ENCODE measurements at regions not wholly inside any gene's neighbourhood (a gene's known extent, or its start where the extent isn't known, plus 50 kb on each side); places are given as distances from the start of the nearest gene placed in this dataset.
"Not testable (repeated sequence)": the region's sequence is repeated elsewhere in the genome, so short reads cannot be mapped to it uniquely, and the experiment has no call there.

DNA sequence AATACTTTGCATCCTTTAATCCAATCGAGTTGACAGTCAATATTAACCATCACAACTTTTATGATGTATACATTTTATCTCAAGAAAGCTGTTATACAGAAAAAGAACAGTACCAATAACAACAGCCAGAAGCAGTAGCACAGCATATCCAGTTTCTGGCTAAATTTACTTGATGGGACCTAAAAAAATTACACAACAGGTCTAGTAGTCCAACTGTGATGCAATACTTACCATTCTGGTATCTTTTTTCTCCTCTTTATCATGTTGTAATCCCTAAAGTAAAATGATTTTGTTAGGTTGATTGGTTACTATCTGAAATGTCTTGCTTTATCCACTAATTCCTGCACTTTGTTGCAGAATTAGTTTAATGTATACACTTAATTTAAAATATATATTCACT, 1150.6 kb downstream of the FAT4 start:
- DNase-seq: no peak

GRCh38 chr4:126466848-126467247, 1152.1 kb downstream of the FAT4 start:
- no peak for DNase-seq

- no peak for DNase-seq
Measured at GRCh38 chr4:126468144-126468543, 1153.4 kb downstream of the FAT4 start.

DNA sequence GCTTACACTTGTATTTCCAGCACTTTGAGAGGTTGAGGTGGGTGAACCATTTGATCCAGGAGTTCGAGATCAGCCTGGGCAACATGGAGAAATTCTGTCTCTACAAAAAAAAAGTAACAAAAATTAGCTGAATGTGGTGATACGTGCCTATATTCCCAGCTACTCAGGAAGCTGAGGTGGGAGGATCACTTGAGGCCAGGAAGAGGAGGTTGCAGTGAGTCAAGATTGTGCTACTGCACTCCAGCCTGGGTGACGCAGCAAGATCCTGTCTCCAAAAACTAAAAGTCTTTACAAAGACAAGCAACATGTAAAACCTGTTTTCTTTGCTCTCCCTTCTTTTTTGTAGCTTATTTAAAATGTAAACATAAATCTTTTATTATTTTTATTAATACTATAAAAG, 1156.1 kb downstream of the FAT4 start:
- peak; percentile 15 for DNase-seq

DNA sequence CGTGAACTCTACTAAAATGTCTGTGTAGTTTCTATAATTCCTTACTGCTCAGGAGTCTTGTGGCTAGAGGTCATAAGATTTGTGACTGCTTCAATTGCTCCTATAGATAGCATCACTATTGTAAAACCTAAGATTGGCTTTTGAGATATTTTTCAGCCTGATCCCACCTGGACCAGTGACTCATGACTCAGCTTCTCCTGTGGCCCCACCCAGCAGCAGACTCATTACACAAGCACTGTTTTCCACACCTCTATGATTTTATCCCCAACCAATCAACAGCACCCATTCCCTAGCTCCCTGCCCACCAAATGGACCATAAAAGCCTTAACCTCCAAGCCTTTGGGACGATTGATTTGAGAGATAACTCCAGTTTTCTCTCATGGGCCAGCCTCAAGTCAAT, 1157.0 kb upstream of the INTU start:
- DNase-seq: no peak

DNA sequence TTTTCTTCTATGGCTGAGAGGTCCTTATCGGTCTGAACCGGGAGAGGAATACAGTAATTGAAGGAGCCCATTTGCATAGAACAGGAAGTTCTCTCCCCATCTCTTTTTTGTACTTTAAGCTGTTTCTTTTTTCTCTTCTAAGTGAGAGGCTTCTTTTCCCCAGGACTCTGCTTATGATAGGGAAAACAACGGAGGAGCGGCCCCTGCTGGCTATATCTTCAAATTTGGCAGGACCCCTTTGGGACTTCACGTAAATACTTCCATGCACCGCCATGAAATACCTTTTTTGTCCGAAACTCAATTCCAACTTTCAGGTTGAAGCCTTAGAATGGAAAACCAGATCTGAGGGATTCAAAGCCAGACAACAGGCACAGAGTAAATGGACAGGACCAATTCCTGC, 1153.0 kb upstream of the INTU start:
- DNase-seq: no peak

DNA sequence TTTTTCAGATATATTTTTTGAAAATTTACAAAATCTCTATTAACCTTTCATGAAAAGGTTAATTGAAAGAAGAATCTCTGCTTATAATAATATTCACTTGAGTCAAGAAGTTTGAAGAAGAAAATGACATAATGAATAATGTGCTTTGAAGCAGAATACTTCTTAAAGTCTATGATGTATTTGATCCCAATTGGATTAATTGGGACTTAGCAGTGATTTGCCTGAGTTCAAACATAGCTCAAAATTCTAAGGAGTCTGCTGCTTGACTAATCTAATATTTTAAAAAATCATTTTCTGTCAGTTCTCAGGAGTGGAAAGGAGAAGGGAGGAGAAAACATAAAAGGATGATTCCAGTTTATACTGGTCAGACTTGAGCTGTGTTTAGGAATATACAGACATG, 1150.4 kb upstream of the INTU start:
- no peak for DNase-seq

DNA sequence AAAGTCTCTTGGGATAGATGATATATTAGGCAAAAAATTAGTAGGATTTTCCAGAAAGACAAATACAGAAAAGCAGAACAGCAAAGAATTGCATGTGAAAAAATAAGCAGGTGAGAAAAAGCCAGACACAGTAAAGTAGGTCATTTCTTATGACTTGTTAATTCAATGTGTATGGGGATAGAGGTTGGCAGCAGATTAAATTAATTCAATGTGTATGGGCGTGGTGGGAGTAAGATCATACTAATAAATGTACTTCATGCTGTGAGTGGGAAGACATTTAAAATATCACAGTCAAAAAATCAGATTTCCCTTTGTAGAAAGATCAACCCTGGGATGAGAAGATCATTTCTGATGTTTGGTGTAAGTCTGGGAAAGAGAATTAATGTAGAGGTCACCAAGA, 1146.4 kb upstream of the INTU start:
- no peak for DNase-seq

- no peak for DNase-seq
Measured at GRCh38 chr4:126489826-126490463, 1142.8 kb upstream of the INTU start.

DNA sequence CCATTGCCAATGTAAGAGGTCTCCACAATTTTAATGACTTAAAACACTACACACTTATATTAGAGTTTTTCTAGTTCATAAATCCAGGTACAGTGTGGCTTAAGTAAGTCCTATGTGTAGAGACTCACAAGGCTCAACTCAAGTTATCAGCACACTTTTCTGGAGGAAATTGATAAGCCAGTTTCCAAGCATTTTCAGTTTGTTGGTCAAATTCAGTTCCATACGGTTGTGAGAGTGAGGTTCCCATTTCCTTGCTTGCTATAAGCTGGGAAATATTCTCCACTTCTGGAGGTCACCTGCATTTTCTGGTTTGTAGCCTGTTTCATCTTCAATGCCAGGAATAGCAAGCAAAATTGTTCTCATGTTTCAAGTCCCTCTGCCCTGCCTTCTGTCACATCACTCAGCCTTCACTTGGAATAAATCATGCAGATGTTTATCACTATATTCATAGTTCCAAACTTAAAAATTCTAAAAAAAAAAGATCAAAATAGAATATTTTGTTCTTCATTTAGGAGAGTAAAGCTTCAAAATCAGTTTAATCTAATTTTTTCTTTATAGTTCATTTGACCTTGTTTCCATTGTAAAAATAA, 1137.5 kb upstream of the INTU start:
- DNase-seq: no peak

GRCh38 chr4:126512979-126513378, 1119.8 kb upstream of the INTU start:
- no peak for DNase-seq

DNA sequence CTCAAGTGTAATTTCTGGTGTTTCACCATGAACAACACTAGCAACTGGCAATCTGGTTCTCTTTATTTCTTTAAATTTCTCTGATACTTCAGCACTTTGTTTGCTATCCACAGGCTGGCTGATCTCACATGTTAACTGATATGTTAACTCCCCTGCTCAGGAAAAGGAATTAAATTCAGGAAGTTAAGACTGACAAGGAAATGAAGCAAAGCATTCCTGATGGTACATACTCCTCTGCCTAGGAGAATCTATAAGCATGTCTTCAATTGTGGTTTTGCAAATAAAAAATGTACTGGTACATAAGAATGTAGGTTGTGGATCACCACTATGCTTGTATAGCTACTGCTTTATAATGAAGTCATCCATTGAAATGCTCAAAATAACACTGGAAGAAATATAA, 1119.2 kb upstream of the INTU start:
- DNase-seq: peak; percentile 58

DNA sequence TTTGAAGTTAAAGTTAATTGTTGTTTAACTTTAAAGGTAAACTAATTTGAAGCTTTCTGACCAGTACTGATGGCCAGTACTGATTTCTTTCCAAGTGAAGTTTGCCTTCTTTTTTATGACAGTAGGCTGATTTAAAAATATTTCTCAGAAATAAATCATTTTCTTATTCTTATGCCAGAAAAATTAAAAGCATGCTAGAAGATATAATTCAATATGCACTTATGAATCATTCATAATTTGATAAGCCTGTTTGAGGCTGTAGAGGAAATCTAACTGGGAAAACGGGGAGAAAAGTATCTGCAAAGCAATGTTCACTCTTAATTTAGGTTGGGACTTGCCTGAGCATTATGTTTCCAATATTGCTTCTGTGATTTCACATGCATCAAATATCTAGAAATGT, 1112.0 kb upstream of the INTU start:
- DNase-seq: no peak

DNA sequence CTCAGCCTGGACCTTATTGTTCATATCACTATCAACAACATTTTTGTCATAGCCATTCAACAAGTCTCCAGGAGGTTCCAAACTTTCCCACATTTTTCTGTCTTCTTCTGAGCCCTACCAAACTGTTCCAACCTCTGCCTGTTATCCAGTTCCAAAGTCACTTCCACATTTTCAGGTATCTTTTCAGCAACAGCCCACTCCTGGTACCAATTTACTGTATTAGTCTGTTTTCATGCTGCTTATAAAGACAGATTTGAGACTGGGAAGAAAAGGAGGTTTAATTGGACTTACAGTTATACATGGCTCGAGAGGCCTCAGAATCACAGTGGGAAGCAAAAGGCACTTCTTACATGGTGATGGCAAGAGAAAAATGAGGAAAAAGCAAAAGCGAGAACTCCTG, 1107.4 kb upstream of the INTU start:
- not testable (repeated sequence) for DNase-seq

DNA sequence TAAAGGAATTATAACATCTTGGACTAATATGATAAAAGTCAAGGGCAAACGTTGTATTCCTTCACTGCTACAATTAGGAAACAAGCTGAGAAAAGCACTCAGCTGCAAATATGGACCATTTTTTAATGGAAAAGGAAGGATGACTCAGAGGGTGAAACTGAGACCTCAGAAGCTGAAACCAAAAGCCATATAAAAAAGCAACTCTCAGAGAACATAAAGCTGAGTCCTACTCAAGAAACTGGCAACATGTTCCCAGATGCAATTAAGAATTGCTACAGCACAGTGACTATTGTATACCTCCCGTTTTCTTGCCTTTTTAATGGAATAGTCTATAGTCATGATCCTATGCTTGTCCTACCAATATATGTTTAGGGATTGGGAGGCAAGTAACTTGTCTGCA, 1106.4 kb upstream of the INTU start:
- DNase-seq: no peak

DNA sequence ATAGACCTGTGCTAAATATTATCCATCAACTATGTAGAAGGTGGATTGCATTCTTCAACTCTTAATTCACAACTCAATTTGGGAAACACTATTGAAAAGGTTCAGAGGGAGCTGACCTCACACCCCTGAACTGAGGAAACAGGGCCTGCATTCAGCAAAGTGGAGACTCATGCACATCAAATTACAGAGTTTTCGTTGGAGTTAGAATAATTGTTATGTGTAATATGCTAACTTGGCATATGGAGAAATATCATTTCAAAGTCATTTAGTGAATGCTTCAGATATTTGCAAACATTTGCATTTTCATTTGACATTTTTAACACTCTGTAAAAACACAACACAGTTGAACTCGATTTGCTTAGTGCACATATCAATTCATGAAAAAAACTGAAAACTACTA, 1102.8 kb upstream of the INTU start:
- no peak for DNase-seq

DNA sequence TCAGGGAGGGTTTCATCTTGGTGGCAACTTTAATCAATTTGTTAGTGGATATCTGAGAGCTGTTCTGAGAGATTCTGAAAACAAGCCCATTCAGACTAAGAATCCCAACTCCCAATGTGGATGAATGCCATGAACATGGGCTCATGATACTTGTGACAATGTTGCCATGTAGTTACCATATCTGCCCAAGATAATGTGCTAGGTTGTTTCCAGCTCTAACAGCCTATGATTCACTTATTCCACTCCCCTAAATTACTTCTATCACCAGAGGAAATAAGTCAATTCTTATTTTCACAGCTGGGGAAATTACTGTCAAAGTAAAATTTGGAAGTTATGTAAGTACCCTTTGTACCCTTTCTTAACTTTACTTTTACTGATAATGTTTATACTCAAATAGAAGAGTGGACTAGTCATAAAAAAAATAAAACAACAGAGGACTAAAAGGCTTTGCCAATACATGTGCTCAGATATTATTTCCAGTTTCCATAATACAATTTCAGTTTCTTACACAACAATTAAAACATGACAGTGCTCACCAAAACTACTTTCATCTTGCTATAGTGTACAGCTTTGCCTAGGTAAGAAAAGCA, 1101.7 kb upstream of the INTU start:
- DNase-seq: peak; percentile 16

- DNase-seq: no peak
Measured at GRCh38 chr4:126532527-126532926, 1100.2 kb upstream of the INTU start.

DNA sequence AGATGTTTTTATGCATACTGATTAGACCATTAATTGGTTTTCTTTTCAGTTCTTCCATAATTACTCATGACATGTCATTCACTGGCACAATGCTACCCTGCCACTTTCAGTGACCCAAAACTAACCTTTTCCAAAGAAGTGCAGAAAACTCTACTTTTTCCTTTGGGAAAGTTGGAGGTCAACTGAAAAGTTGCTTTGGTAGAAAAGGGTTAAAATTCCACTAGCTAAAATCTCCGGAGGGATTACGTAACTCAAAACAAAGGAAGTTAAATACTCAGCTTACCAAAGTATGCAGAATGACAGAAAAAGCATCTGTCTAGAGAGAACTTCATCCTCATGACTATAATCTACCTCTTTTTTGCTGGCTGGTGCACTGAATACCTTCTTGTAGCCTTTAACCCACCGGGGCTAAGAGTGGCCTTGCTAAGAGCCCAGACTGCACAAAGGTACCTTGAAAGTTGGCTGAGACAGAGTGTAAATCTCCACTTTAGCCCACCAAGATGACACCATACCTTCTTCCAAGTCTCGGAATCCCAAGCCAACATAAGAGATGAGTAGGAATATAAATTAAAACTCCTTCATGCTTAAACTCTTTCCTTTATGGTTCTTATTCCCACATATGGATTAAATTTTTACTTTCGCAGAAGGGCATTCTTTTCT, 1099.5 kb upstream of the INTU start:
- peak; percentile 31 for DNase-seq

- DNase-seq: no peak
Measured at GRCh38 chr4:126539771-126540170, 1093.0 kb upstream of the INTU start.

DNA sequence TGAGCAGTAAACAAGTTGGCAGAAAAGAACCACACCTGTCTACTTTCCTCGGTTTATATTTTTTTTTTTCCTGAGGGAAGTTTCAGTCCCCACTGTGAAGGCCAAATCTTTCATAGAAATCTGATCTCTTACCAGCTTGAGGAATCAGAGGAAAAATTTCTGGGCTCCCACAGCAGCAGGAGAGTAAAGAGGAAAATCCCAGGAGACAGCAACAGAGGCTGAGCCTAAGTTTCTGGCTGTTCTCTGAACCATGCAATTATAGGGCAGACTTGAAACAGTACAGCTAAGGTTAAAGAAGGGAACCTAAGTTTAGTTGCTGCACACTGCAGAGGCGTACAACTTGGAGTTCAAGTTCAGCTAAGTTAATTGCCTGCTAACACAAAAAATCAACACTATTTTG, 1090.9 kb upstream of the INTU start:
- DNase-seq: no peak

DNA sequence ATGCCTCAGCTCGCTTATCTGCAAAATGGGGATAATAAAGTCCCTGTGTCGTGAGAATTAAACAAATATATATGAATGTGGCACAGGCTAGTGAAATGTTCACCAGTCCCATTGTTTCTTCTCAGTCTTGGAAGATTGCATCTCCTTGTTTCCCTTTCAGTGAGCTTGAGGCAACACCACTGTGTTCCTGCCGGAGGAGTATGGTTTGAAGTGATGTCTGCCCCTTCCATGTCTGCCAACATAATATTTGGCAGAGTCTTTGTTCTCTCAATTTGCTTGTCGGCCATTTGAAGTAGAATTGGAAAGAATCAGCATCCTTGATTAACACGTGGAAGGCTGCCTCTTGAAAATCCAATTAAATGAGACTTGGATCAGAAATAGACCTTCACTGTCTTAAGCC, 1088.5 kb upstream of the INTU start:
- no peak for DNase-seq

DNA sequence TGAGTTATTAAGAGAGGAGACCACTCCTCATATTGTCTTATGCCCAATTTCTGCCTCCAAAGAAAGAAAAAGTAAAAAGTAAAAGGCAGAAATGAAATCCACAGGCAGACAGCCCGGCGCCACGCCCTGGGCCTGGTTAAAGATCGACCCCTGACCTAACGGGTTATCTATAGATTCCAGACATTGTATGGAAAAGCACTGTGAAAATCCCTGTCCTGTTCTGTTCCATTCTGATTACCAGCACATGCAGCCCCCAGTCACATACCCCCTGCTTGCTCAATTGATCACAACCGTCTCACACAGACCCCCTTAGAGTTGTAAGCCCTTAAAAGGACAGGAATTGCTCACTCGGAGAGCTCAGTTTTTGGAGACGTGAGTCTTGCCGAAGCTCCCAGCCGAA, 1086.6 kb upstream of the INTU start:
- DNase-seq: not testable (repeated sequence)

DNA sequence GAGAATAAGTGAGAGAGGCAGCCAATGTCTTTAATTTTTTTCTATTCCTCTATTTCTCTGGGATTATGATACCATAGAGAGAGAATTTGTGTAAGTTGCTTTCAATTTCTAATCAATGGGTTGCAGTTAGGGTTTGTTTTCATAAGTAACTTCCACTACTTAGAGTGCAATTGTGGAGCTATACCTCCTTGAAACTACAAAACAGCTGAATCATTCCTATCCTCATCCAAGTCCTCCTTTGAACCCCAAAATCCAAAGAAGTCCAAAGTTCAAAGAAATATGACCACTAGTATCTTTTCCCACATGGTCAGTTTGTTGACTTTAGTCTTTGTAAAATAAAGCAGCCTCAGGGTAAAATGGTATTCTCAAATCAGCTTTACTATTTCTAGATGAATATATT, 1085.4 kb upstream of the INTU start:
- DNase-seq: no peak

All from fibroblast of skin of right biceps (primary cell).